ENCODE measurements at regions not wholly inside any gene's neighbourhood (a gene's known extent, or its start where the extent isn't known, plus 50 kb on each side); places are given as distances from the start of the nearest gene placed in this dataset.

DNA sequence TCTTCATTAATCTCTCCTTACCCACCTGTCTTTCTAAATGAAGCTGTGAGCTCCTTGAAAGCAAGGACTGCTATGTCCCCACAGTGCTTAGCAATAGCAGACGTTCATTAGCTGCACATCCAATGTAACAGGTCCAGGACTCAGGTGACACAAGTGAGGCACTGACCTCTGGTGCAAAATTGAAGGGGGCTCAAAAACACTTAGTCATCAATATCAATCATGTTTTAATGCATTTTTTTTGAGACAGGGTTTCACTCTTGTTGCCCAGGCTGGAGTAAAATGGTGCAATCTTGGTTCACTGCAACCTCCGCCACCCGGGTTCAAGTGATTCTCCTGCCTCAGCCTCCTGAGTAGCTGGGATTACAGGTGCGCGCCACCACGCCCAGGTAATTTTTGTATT is 56.1 kb upstream of the ADGRG2 start:
- Histone ChIP-seq H3K9me3 (no peaks in the 10 kb centered on the region), H3K27me3 (ENCODE audit: insufficient read depth in 3 of 3, low read length in 2 of 3) (peaks cover 0 to 3% (median 0%) of the 10 kb centered on the region in 3 donors), H3K27ac (no peak overlapping the region), H3K36me3 (ENCODE audit: insufficient read depth in 1 of 2, low read depth in 1 of 2) (no peaks in the 10 kb centered on the region), H3K4me3 (no peak overlapping the region), H3K4me1 (no peaks in the 10 kb centered on the region)
- DNase-seq (no peak), ATAC-seq (no peak)
- 86 to 92% (median 91%) methylated on average over 6 of the region's 6 CpGs for WGBS, 3 donors
- intact Hi-C loops (cut with DNase I) = no loop called here
- TF ChIP-seq CTCF (IDR thresholded peaks at IDR 0.05) = no peak

DNA sequence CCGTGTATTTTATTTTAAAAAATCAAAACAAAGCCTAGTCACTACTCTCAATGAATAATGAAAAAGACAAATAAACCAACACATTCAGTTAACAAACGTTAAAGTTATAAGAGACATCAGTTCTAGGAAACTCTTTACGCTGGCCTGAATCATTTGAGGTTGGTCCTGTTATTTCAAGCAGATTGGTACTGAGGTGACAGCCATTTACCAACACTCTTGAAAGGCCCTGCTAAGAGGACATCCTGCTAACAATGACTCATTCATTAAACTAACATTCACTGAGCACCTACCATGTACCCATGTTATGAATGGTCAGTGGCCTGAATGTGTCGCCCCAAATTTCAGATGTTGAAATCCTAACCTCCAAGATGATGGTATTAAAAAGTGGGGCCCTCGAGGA is 57.1 kb upstream of the ADGRG2 start:
- H3K9me3 ChIP-seq = no peaks in the 10 kb centered on the region
- peaks cover 0 to 3% (median 0%) of the 10 kb centered on the region in 3 donors for H3K27me3 ChIP-seq (ENCODE audit: insufficient read depth in 3 of 3, low read length in 2 of 3)
- DNase-seq (no peak), ATAC-seq (no peak)
- 72 to 90% (median 89%) methylated on average over 5 of the region's 5 CpGs for WGBS, 3 donors
- no peak overlapping the region for H3K4me3 ChIP-seq
- no peaks in the 10 kb centered on the region for H3K36me3 ChIP-seq (ENCODE audit: insufficient read depth in 1 of 2, low read depth in 1 of 2)
- no peak overlapping the region for H3K27ac ChIP-seq
- TF ChIP-seq CTCF (IDR thresholded peaks at IDR 0.05) = no peak
- intact Hi-C loops (cut with DNase I) = no loop called here
- no peaks in the 10 kb centered on the region for H3K4me1 ChIP-seq

DNA sequence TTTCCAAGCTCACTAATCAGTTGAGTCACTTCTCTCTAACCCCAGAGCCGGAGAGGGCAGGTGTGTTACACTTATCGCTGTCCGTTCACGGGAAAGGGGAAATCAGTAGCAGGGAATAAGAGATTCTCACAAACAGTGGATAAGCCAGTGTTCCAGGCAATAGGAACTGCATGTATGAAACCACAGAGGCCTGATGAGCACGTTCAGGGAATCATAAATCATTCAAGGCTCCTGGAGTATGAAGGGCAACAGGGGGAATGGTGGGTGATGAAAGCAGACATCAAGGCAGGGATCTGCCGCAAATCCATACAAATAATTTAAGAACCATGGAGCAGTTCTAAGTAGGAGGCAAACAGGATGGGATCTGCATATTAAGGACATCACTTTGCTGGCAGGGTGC is 59.1 kb upstream of the ADGRG2 start:
- H3K4me3 ChIP-seq = no peak overlapping the region
- DNase-seq = no peak
- intact Hi-C loops (cut with DNase I) = no loop called here
- 79 to 81% (median 81%) methylated on average over 6 of the region's 6 CpGs for WGBS, 3 donors
- no peak for ATAC-seq
- H3K27me3 ChIP-seq (ENCODE audit: insufficient read depth in 3 of 3, low read length in 2 of 3) = peaks cover 0 to 3% (median 0%) of the 10 kb centered on the region in 3 donors
- TF ChIP-seq CTCF (IDR thresholded peaks at IDR 0.05) = no peak
- no peak overlapping the region for H3K27ac ChIP-seq
- no peaks in the 10 kb centered on the region for H3K9me3 ChIP-seq
- no peaks in the 10 kb centered on the region for H3K4me1 ChIP-seq
- H3K36me3 ChIP-seq (ENCODE audit: insufficient read depth in 1 of 2, low read depth in 1 of 2) = no peaks in the 10 kb centered on the region

DNA sequence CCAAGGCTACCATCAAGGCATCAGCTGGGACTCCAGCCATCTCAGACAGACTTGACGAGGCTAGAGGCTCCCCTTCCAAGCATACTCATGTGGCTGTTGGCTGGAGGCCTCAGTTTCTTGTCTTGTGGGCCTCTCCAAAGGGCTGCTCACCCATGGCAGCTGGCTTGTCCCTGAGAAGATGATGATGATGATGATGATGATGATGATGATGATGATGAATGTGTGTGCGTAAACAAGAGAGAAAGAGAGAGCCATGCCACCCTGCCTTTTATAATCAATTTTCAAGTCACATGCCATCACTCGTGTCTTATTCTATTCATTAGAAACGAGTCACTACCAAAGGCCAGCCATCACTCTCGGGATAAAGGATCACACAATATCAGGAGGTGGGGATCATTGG is 60.5 kb upstream of the ADGRG2 start:
- no peaks in the 10 kb centered on the region for H3K36me3 ChIP-seq (ENCODE audit: insufficient read depth in 1 of 2, low read depth in 1 of 2)
- H3K9me3 ChIP-seq = no peaks in the 10 kb centered on the region
- H3K27ac ChIP-seq = no peak overlapping the region
- no peak for DNase-seq
- intact Hi-C loops (cut with DNase I) = no loop called here
- H3K27me3 ChIP-seq (ENCODE audit: insufficient read depth in 3 of 3, low read length in 2 of 3) = peaks cover 0 to 3% (median 0%) of the 10 kb centered on the region in 3 donors
- TF ChIP-seq CTCF (IDR thresholded peaks at IDR 0.05) = no peak
- no peak for ATAC-seq
- no peak overlapping the region for H3K4me3 ChIP-seq
- WGBS, 3 donors = 82 to 93% (median 91%) methylated on average over 5 of the region's 5 CpGs
- H3K4me1 ChIP-seq = no peaks in the 10 kb centered on the region

- TF ChIP-seq CTCF (IDR thresholded peaks at IDR 0.05) = no peak
- Histone ChIP-seq H3K27me3 (ENCODE audit: insufficient read depth in 3 of 3, low read length in 2 of 3) (no peaks in the 10 kb centered on the region), H3K36me3 (ENCODE audit: insufficient read depth in 1 of 2, low read depth in 1 of 2) (no peaks in the 10 kb centered on the region), H3K9me3 (no peaks in the 10 kb centered on the region), H3K27ac (no peak overlapping the region), H3K4me3 (no peak overlapping the region), H3K4me1 (no peaks in the 10 kb centered on the region)
- WGBS, 3 donors = 31 to 48% (median 39%) methylated on average over 11 of the region's 11 CpGs
- ATAC-seq (no peak), DNase-seq (no peak)
- intact Hi-C loops (cut with DNase I) = no loop called here
Observed at GRCh38 chrX:19183761-19184477, 61.7 kb upstream of the ADGRG2 start.

Measured in psoas muscle (tissue), 7 donors.